Activated naive CD8-positive, alpha-beta T cell treated with anti-CD3 and anti-CD28 coated beads, Interleukin-2, amount 50 U/mL, for 24 hours (primary cell): ENCODE measurements at regions not wholly inside any gene's neighbourhood (a gene's known extent, or its start where the extent isn't known, plus 50 kb on each side); places are given as distances from the start of the nearest gene placed in this dataset.

ENCODE experiments used
- ATAC-seq: fragments of 150-1000 bp; cut with Tn5 transposase; one replicate; pipeline ENCODE4 v1.10.0; 2021
- DNase-seq: peaks from one replicate; pipeline ENCODE4 v3.0.0; 2021
- H3K27ac Mint-ChIP-seq: one replicate; pipeline ENCODE4 v1.8.0; 2021; ENCODE audit warnings: mild to moderate bottlenecking, mixed read lengths
- H3K27me3 Mint-ChIP-seq: one replicate; pipeline ENCODE4 v1.8.0; 2021; ENCODE audit warnings: mixed read lengths
- H3K36me3 Mint-ChIP-seq: one replicate; pipeline ENCODE4 v1.8.0; 2021; ENCODE audit warnings: low read depth, mixed read lengths
- H3K4me1 Mint-ChIP-seq: one replicate; pipeline ENCODE4 v1.8.0; 2021; ENCODE audit warnings: mixed read lengths
- H3K4me3 Mint-ChIP-seq: one replicate; pipeline ENCODE4 v1.8.0; 2021; ENCODE audit warnings: mild to moderate bottlenecking, moderate library complexity, mixed read lengths
- H3K9me3 Mint-ChIP-seq: one replicate; pipeline ENCODE4 v1.8.0; 2021; ENCODE audit warnings: mixed read lengths

GRCh38 chr13:67623630-67624029 is 393.5 kb upstream of the PCDH9 start:
- ATAC-seq, result no peak
- DNase-seq, result no peak
- Mint-ChIP-seq H3K4me1 (no peaks in the 10 kb centered on the region), H3K4me3 (no peak overlapping the region), H3K9me3 (peaks cover 11% of the 10 kb centered on the region), H3K27me3 (no peaks in the 10 kb centered on the region), H3K36me3 (no peaks in the 10 kb centered on the region), H3K27ac (no peak overlapping the region)

- H3K4me1 Mint-ChIP-seq, result no peaks in the 10 kb centered on the region
- no peaks in the 10 kb centered on the region for H3K9me3 Mint-ChIP-seq
- DNase-seq (no peak), ATAC-seq (no peak)
- H3K4me3 Mint-ChIP-seq, result no peak overlapping the region
- H3K27me3 Mint-ChIP-seq, result no peaks in the 10 kb centered on the region
- no peaks in the 10 kb centered on the region for H3K36me3 Mint-ChIP-seq
- H3K27ac Mint-ChIP-seq, result no peak overlapping the region
Measured at GRCh38 chr13:67620665-67621064, 390.5 kb upstream of the PCDH9 start.

- H3K27me3 Mint-ChIP-seq, result no peaks in the 10 kb centered on the region
- no peak for DNase-seq
- H3K27ac Mint-ChIP-seq, result no peak overlapping the region
- H3K4me3 Mint-ChIP-seq, result no peak overlapping the region
- H3K9me3 Mint-ChIP-seq, result no peaks in the 10 kb centered on the region
- H3K36me3 Mint-ChIP-seq, result no peaks in the 10 kb centered on the region
- H3K4me1 Mint-ChIP-seq, result no peaks in the 10 kb centered on the region
- ATAC-seq, result no peak
Measured at GRCh38 chr13:67619995-67620380, 389.9 kb upstream of the PCDH9 start.

- H3K36me3 Mint-ChIP-seq, result no peaks in the 10 kb centered on the region
- no peaks in the 10 kb centered on the region for H3K4me1 Mint-ChIP-seq
- no peak overlapping the region for H3K27ac Mint-ChIP-seq
- DNase-seq (no peak), ATAC-seq (no peak)
- no peak overlapping the region for H3K4me3 Mint-ChIP-seq
- H3K9me3 Mint-ChIP-seq, result no peaks in the 10 kb centered on the region
- no peaks in the 10 kb centered on the region for H3K27me3 Mint-ChIP-seq
Measured at GRCh38 chr13:67619351-67619994, 389.3 kb upstream of the PCDH9 start.

GRCh38 chr13:67614579-67614978 is 384.4 kb upstream of the PCDH9 start:
- H3K27me3 Mint-ChIP-seq, result no peaks in the 10 kb centered on the region
- no peak overlapping the region for H3K4me3 Mint-ChIP-seq
- no peak overlapping the region for H3K27ac Mint-ChIP-seq
- no peak for DNase-seq
- no peaks in the 10 kb centered on the region for H3K36me3 Mint-ChIP-seq
- no peak for ATAC-seq
- H3K4me1 Mint-ChIP-seq, result no peaks in the 10 kb centered on the region
- H3K9me3 Mint-ChIP-seq, result peaks cover 4% of the 10 kb centered on the region

- no peaks in the 10 kb centered on the region for H3K36me3 Mint-ChIP-seq
- no peak overlapping the region for H3K27ac Mint-ChIP-seq
- no peak for ATAC-seq
- H3K27me3 Mint-ChIP-seq, result no peaks in the 10 kb centered on the region
- H3K9me3 Mint-ChIP-seq, result peaks cover 4% of the 10 kb centered on the region
- H3K4me1 Mint-ChIP-seq, result no peaks in the 10 kb centered on the region
- H3K4me3 Mint-ChIP-seq, result no peak overlapping the region
- no peak for DNase-seq
Measured at GRCh38 chr13:67614013-67614412, 383.9 kb upstream of the PCDH9 start.

GRCh38 chr13:67588607-67589006 is 358.5 kb upstream of the PCDH9 start:
- no peaks in the 10 kb centered on the region for H3K36me3 Mint-ChIP-seq
- ATAC-seq, result no peak
- H3K27ac Mint-ChIP-seq, result no peak overlapping the region
- H3K4me1 Mint-ChIP-seq, result no peaks in the 10 kb centered on the region
- no peaks in the 10 kb centered on the region for H3K27me3 Mint-ChIP-seq
- no peak overlapping the region for H3K4me3 Mint-ChIP-seq
- peaks cover 28% of the 10 kb centered on the region for H3K9me3 Mint-ChIP-seq
- no peak for DNase-seq

- no peaks in the 10 kb centered on the region for H3K4me1 Mint-ChIP-seq
- no peak for DNase-seq
- no peak overlapping the region for H3K4me3 Mint-ChIP-seq
- peaks cover 4% of the 10 kb centered on the region for H3K9me3 Mint-ChIP-seq
- H3K27ac Mint-ChIP-seq, result no peak overlapping the region
- H3K36me3 Mint-ChIP-seq, result no peaks in the 10 kb centered on the region
- no peaks in the 10 kb centered on the region for H3K27me3 Mint-ChIP-seq
- ATAC-seq, result no peak
Measured at GRCh38 chr13:67577361-67577760, 347.2 kb upstream of the PCDH9 start.

GRCh38 chr13:67574320-67575233 is 344.4 kb upstream of the PCDH9 start:
- no peaks in the 10 kb centered on the region for H3K4me1 Mint-ChIP-seq
- no peak overlapping the region for H3K4me3 Mint-ChIP-seq
- no peak for DNase-seq

GRCh38 chr13:67568205-67568604 is 338.1 kb upstream of the PCDH9 start:
- DNase-seq (no peak), ATAC-seq (no peak)
- Mint-ChIP-seq H3K27ac (no peak overlapping the region), H3K36me3 (no peaks in the 10 kb centered on the region), H3K4me1 (no peaks in the 10 kb centered on the region), H3K4me3 (no peak overlapping the region), H3K9me3 (peaks cover 8% of the 10 kb centered on the region), H3K27me3 (no peaks in the 10 kb centered on the region)

More at GRCh38 chr13:67574320-67575233, 344.4 kb upstream of the PCDH9 start:
- ATAC-seq, result no peak
- Mint-ChIP-seq H3K9me3 (peaks cover 8% of the 10 kb centered on the region), H3K27ac (no peak overlapping the region), H3K36me3 (no peaks in the 10 kb centered on the region), H3K27me3 (no peaks in the 10 kb centered on the region)

- Mint-ChIP-seq H3K36me3 (no peaks in the 10 kb centered on the region), H3K4me3 (no peak overlapping the region), H3K4me1 (no peaks in the 10 kb centered on the region), H3K9me3 (peaks cover 18% of the 10 kb centered on the region), H3K27ac (no peak overlapping the region), H3K27me3 (no peaks in the 10 kb centered on the region)
- ATAC-seq (no peak), DNase-seq (no peak)
Measured at GRCh38 chr13:67557642-67558241, 327.6 kb upstream of the PCDH9 start.

- Mint-ChIP-seq H3K36me3 (no peaks in the 10 kb centered on the region), H3K9me3 (peaks cover 18% of the 10 kb centered on the region), H3K27me3 (no peaks in the 10 kb centered on the region), H3K4me1 (no peaks in the 10 kb centered on the region), H3K4me3 (no peak overlapping the region), H3K27ac (no peak overlapping the region)
- no peak for ATAC-seq
- no peak for DNase-seq
Measured at GRCh38 chr13:67557118-67557517, 327.0 kb upstream of the PCDH9 start.

GRCh38 chr13:67554746-67555452 is 324.8 kb upstream of the PCDH9 start:
- peaks cover 14% of the 10 kb centered on the region for H3K9me3 Mint-ChIP-seq

GRCh38 chr13:67554286-67554685 is 324.1 kb upstream of the PCDH9 start:
- Mint-ChIP-seq H3K36me3 (no peaks in the 10 kb centered on the region), H3K4me3 (no peak overlapping the region), H3K27ac (no peak overlapping the region), H3K27me3 (no peaks in the 10 kb centered on the region), H3K4me1 (no peaks in the 10 kb centered on the region), H3K9me3 (peaks cover 14% of the 10 kb centered on the region)
- DNase-seq (no peak), ATAC-seq (no peak)

More at GRCh38 chr13:67554746-67555452, 324.8 kb upstream of the PCDH9 start:
- Mint-ChIP-seq H3K4me1 (no peaks in the 10 kb centered on the region), H3K27me3 (no peaks in the 10 kb centered on the region), H3K36me3 (no peaks in the 10 kb centered on the region), H3K27ac (no peak overlapping the region), H3K4me3 (no peak overlapping the region)
- DNase-seq, result no peak
- ATAC-seq, result no peak
